ENCODE measurements at regions not wholly inside any gene's neighbourhood (a gene's known extent, or its start where the extent isn't known, plus 50 kb on each side); places are given as distances from the start of the nearest gene placed in this dataset.

DNA sequence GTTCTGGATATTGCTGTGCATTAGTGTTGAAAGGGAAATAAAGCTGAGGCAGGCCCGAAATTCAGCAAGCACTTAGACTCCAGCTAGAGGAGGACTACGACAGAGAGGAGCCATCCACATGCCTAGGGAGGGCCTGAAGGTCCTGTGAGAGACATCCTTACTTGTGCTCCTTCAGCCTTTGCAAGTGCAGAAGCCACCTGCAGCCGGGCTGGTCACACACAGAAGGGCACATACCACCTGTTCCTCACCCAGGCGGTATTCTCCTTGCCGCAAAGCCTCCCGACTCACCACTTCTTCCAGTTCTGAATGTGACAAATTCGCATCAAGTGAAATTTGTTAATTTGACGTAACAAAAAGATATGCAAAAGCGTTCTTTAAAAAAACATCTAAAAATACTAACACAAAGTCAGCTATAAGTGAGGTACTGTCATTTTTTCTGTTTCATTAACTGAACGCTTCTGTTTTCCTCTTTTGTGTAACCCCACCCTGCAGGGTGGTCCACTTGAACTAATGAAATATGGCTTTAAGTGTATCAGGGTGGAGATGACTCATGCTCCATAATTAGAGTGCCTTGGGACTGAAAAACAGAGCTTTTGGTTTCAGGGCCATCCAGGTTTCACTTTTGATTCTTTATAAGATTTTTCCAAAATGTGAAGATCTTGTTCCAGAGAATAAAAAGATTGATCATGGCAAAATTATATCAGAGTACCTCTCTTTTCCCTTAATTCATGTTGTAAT lies 467.9 kb upstream of the ATP11B start:
- TF ChIP-seq, protein P1, sequence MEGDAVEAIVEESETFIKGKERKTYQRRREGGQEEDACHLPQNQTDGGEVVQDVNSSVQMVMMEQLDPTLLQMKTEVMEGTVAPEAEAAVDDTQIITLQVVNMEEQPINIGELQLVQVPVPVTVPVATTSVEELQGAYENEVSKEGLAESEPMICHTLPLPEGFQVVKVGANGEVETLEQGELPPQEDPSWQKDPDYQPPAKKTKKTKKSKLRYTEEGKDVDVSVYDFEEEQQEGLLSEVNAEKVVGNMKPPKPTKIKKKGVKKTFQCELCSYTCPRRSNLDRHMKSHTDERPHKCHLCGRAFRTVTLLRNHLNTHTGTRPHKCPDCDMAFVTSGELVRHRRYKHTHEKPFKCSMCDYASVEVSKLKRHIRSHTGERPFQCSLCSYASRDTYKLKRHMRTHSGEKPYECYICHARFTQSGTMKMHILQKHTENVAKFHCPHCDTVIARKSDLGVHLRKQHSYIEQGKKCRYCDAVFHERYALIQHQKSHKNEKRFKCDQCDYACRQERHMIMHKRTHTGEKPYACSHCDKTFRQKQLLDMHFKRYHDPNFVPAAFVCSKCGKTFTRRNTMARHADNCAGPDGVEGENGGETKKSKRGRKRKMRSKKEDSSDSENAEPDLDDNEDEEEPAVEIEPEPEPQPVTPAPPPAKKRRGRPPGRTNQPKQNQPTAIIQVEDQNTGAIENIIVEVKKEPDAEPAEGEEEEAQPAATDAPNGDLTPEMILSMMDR (IDR thresholded peaks at IDR 0.05): no peak
- no peak for TF ChIP-seq POLR2AphosphoS5 (IDR thresholded peaks at IDR 0.05; ENCODE audit: low read depth, low read length)
- TF ChIP-seq, protein P2, sequence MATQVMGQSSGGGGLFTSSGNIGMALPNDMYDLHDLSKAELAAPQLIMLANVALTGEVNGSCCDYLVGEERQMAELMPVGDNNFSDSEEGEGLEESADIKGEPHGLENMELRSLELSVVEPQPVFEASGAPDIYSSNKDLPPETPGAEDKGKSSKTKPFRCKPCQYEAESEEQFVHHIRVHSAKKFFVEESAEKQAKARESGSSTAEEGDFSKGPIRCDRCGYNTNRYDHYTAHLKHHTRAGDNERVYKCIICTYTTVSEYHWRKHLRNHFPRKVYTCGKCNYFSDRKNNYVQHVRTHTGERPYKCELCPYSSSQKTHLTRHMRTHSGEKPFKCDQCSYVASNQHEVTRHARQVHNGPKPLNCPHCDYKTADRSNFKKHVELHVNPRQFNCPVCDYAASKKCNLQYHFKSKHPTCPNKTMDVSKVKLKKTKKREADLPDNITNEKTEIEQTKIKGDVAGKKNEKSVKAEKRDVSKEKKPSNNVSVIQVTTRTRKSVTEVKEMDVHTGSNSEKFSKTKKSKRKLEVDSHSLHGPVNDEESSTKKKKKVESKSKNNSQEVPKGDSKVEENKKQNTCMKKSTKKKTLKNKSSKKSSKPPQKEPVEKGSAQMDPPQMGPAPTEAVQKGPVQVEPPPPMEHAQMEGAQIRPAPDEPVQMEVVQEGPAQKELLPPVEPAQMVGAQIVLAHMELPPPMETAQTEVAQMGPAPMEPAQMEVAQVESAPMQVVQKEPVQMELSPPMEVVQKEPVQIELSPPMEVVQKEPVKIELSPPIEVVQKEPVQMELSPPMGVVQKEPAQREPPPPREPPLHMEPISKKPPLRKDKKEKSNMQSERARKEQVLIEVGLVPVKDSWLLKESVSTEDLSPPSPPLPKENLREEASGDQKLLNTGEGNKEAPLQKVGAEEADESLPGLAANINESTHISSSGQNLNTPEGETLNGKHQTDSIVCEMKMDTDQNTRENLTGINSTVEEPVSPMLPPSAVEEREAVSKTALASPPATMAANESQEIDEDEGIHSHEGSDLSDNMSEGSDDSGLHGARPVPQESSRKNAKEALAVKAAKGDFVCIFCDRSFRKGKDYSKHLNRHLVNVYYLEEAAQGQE (IDR thresholded peaks at IDR 0.05; ENCODE audit: insufficient read depth in 1 of 2, low read depth in 2 of 2, low read length in 1 of 2): no peak

Data from Panc1 (cell line).